Stimulated activated CD8-positive, alpha-beta memory T cell treated with anti-CD3 and anti-CD28 coated beads, Interleukin-12 subunit alpha, Interleukin-12 subunit beta, amount 100 ng/mL, for 24 hours (primary cell): ENCODE measurements at regions not wholly inside any gene's neighbourhood (a gene's known extent, or its start where the extent isn't known, plus 50 kb on each side); places are given as distances from the start of the nearest gene placed in this dataset.

Experiments used
- DNase-seq: peaks from one replicate; pipeline ENCODE4 v3.0.0-alpha.2; 2020; ENCODE audit errors: extremely low read depth

DNA sequence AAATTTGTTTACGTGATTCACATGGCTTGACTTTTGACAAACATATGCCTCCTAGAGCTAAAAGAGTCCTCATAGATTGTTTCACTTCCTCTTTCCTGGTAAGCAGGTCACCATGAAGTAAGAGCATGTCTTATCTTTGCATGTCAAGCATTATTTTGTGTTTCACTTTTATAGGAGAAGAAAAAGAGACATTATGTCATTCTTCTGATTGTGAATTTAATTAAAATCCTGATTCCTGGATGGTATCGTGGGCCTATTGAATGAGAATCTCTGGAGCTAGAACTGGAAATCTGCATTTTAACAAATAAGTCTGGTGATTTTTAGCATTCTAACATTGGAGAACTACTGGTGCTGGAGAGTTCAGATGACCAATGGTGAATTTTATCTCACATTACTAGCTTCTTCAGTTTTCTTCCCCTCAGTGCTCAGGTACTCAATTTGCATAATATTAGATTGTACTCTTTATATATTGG is 218.6 kb upstream of the ATP2B1 start:
- no peak for DNase-seq

DNA sequence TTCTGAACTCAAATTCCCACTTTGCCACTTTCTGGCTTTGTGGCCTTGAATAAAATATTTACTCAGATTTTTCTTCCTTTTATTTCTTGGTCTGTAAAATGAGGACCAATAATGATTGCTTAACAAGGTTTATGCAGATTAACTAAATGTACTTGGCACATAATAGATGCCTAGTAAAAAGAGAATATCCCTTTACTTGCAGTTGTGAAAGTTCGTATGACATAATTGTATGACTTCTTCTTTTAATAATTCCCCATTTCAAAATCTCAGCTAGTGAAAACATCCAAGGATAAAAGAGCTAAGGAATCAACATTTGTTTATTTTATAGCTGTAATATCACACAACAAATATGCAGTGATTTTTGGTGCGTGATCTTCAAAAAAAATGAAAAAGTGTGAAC is 215.6 kb upstream of the ATP2B1 start:
- DNase-seq = no peak

DNA sequence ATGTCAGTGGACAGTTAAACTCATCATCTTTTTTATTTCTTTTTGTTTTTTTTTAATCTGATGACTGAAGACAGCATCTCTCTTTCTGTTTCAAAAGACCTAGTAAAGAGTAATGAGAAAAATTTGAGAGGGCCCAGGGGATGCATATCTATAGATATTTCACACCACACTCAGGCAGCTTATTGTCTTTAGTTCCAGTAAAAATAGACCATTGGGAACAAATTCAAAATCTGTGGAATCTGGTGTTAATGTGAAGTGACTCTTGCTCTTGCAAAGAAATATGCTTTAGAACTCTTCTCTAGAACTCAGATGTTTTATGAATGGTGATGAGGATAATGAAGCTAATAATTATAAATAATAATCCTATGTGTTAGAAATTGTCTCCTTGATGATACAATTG is 214.5 kb upstream of the ATP2B1 start:
- DNase-seq = no peak

DNA sequence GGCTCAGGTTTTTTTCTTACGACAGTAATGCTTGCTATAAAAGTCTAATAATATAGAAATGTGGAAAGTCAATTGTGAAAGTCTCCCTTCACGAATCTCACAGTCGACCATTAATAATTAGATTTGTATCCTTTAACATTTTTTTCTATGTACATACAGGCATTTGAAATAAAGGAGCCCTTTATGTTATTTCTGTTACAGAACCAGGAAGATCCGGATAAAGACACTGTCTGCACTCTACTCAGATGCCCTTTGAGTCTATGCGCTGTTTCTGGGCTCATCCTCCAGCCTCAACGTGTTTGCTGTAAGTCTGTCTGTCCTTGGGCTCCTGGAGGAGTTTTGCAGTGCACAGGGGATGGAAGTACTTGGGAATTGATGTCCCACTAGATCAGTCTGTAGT is 212.2 kb upstream of the ATP2B1 start:
- no peak for DNase-seq

DNA sequence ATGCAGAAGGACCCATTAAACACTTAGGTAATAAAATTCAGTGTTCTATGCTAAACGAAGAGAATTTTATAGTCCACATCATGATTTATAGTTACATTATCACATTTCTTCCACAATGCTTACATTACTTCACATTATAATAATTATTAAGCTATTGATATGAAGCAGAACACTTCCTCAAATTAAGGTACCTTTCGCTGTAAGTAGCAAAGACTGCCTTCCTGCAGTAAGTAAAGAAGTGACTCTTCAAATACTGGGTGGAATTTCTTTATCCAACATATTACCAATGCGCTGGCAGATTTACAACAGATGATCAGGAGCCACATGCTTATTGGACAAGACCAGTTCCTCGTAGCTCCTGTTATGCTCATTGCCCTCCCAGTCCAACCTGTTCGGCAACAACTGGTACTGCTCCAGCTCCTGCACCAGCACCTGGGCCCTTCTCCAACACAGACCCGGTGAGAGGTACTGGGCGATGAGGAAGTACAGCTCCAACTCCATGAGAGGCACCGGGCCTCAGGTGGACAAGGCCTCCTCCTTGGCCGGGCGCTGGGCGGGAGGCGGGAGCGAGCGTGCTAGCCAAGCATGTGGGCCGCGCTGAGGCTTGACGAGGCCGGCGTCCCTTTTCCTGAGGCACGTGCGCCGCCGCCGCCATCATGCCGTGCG is 210.7 kb upstream of the ATP2B1 start:
- no peak for DNase-seq

DNA sequence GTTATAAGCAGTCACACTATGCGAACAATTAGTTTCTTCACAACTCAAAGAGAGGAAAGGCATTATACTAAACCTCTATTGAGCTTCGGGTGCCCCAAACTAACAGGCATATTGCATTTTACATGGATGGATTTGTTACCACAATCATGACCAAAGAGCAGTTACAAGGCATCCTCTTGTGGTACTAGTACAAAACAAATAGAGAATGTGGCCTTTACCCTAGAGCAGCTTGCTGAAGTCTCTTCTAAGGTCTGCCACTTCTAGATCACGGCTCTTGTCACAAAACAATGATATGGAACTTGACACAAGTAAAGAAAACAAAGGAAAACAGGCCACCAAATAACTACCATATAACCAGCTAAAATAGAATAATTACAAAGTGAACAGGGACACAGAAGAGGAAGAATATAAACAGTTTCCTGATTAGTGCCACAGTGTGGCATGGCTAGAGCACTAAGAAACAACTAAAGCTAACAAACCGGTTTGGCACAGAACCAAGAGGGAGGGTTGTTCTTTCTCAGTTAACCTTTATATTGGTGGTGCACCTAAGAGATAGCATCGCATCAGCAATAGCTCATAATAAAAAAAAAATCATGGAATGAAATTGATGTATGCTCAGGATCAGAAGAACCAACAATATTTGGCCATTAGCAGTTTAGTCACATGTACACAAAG is 209.7 kb upstream of the ATP2B1 start:
- DNase-seq = no peak

DNA sequence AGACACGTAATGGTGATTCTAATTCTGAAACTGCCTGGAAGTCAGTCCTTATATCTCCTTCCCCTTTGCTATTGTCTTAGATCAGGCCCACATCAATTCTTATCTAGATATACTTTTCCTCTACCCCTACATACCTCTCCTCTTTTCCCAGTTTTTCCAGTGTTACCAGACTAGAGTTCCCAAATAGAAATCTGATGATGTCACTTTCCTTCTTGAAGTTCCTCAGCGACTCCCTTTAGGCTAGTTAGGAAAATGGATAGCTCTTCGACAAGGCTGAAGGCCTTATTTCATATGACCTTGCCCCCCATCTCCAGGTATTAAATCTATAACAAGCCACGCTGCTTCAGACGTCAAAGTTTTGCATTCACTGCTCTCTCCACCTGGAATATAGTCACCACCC is 201.1 kb upstream of the ATP2B1 start:
- no peak for DNase-seq

DNA sequence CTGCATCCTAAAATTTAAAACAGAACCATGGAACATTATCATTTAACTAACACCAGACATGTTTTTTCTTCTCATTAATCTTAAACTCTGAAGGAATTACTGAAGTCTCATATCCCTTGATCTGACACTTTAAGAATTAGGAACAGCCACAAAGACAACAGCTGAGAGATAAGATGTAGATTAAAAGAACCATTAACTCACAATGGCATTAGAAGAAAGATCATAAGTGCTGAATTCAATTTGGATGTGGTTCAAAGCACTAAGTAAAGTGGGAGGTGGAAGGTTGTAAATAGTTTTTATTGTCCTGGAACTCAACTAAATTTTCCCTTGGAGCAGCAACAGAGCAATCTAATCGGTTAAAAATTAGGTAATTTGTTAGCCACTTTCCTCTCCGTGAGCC is 199.0 kb upstream of the ATP2B1 start:
- no peak for DNase-seq

DNA sequence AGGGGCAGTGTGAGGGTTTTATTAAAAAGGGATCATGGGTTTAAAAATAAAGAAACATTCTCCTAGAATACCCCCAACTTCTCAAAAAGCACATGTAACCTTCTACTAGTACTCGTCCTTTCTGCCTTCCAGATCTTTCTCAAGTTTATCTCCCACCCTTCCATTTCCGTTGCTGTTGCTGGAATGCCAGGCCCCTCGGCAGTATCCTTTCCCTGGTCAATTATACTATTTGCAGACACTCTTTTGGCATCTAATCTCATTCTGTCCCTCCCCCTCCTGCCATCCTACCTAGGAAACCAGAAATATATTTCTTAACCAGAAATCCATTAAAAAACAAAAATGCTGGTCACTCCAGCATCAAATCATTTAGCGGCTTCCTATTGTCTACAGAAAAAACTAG is 198.2 kb upstream of the ATP2B1 start:
- DNase-seq = no peak

DNA sequence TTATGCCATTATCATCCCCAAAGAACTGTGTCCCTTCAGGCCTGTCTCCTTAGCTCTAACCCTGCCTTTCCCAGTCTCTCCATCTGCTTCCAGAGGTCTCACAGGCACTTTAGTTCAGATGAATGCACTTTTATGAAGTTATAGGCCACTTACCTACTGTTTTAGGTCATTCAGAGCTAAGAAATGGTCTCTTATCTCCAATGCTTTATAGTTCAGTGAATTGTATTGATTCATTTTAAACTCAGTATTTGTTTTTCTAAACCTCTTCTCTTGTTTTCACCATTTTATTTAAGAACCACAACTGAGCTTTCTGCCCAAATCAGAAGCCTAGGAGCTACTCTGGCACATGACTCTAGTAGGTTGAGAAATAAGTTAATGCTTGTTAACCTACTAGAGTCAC is 197.5 kb upstream of the ATP2B1 start:
- no peak for DNase-seq

DNA sequence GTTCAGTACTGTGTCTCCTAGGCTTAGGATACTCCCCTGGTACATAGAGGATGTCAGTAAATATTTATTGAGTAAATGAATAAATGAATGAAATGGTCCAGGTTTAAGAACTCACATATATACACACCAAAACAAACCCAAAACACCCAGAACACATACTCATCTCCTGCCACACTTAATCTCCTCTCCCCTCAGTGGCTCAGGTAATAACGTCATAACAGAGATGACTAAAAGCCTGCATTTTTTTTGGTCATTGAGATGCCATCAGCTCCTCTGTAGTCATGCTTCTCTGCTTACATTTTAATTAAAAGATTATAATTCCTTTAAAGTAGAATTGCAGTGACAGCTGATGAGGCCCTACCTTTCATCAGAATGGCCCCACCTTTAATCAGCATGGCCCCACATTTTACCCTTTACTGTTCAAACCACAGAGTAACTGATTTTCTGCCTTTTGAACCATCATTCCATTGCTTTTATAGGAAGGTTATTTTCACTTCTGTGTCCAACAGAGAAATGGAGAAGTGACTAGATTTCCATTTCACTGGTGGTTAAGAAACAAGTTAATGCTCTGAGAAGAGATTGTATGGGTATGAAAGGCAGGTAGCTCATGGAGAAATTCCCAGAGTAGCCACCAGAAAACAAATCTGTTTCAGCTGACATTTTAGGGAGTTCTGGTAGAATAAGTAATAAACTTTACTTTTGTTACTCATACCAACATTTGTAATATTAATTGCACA is 193.4 kb upstream of the ATP2B1 start:
- DNase-seq = no peak

DNA sequence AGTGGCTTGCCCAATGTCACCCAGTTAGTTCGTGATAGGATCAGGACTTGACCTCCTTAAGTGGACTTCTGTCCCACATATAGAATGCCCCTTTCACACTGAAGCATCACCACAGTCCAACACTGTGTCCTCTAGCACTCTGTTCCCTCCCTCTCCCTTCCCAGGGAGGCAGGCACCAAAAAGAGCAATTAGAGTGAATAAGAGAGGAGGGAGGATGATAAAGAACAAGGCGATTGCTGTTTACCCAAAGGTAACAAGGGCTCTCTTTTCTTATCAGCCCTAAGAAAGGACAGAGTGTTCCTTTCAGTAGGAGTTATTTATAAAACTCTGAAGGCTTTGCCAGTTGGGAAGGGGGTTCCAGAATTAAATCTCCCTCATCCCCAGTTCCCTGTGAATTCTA is 192.7 kb upstream of the ATP2B1 start:
- DNase-seq = no peak

DNA sequence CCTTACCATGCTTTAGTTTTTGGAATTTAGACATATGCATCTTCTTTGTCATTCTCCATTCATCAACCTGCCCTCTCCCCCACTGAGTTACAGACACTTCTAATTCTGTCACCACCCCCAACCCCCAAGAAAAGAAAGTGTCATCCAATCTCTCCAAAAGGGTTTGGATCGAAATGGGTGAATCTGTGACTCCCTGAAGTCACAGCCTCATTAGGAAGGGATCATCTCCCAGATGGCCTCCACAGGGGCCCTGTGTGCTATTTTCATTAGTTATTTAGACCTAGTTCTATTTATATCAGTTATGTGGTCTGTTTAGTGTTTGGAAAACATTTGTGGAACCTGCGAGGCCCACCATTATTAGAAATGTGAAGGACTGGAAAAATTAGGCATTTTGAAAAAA is 191.0 kb upstream of the ATP2B1 start:
- DNase-seq = no peak

DNA sequence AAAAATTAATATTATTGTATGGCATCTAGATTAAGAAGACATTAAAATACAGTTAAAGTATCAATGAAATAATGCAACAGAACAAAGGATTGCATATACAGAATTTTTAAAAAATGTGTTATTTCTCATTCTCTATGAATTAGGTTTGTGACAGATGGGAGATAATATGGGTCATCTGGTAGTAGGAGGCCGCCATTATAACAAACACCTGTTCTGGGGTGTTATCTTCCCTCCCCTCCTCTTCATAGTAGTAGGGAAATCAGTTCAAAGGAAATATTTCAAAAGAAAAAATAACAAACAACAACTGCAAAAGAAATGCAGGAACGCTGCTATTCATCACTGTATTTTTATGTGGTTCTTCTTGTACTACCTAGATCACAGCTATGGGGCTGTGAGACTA is 187.0 kb upstream of the ATP2B1 start:
- no peak for DNase-seq

DNA sequence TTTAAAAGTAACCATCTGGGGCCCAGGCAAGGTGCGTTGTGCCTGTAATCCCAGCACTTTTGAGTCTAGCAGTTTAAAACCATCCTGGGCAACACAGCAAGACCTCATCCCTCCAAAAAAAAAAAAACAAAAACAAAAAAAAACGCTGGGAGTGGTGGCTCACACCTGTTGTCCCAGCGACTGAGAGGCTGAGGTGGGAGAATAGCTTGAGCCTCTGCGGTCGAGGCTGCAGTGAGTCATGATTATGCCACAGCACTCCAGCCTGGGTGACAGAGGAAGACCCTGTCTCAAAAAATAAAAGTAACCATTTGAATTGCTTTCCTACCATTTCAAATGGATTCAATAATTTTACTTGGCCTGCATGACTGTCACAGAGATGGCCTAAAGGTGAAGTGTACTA is 186.5 kb upstream of the ATP2B1 start:
- no peak for DNase-seq

DNA sequence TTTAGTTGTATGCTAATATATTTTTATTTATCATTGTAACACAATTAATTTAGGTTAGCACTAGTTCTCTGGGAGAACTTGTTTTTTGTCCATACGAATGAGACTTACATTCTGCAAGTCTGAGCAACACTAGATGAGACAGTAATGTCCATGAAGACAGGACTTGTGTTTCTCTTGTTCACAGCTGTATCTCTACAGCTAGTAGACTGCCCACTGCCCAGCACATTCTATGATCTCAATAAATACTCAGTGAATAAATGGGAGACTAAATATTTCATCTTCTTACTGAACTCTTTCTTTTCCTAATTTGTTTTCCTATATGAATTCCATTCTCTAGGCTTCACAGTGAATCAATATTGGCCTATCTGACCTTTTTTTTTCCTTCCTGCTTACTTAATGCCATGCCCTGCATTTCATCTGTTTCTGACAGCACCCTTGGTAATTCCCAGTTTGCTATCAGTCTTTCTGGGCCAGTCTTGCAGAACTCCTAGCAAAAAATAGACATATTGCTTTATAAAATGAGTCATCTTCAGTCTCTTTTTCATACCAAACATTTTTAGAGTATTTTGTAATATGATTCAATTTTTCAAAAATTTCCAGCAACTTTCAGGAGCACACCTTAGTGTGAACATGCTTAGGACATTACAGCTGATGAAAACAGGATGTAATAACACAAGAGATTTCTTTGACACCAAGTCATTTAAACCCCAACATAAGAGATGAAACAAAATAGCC is 185.5 kb upstream of the ATP2B1 start:
- no peak for DNase-seq

DNA sequence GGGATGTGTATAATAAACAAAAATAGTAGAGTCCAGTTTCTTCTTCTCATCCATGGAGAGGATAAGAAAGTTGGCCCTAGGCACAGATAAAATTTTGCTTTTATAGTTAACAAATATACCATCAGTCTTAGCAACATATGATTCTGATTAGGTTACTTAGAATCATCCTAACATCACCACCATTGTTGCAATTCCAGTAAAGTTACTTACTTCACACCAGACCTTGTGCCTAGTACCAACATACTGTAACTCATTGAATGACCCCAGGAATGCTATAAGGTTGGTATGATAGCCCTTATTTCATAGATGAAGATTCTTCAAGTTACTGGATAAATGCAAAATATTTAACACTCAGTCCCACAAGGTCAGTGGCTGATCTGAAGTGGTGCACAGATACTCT is 183.8 kb upstream of the ATP2B1 start:
- DNase-seq = no peak

DNA sequence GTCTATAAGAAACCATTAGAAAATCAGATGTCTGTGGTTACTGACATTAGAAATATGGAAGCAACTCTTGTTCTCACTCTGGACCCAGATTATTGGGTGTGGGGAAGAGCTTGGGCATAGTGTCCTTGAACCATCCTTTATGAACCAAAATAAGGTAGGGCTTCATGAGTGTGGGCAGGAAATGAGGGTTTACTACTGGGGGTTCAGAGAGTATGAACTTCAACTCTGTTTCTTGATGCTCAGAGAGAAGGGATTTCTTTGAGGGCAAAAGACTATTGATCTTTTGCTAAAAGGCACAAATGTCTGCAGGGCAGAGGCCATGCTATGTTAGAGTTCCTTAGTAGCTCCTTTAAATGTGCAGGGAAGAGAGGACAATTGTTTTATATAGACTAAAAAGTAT is 183.3 kb upstream of the ATP2B1 start:
- DNase-seq = no peak

DNA sequence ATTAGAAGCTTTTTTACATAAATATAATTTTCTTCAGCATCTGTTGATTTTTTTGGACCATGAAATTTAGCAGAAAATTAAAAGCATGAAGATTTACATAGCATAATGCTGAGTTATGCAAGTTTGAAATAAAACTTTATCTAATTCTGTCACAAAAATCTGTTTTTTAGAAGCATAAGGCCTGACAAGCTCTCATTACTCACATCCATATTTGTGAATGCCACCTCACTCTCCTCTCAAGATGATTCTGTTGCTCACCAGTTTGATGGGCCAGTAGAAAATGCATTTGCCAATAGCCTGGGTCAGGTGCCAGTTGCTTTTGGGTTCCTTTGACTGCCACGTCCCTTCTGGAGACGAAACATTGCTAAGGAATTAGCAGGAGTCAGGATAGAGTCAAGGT is 181.5 kb upstream of the ATP2B1 start:
- DNase-seq = no peak

DNA sequence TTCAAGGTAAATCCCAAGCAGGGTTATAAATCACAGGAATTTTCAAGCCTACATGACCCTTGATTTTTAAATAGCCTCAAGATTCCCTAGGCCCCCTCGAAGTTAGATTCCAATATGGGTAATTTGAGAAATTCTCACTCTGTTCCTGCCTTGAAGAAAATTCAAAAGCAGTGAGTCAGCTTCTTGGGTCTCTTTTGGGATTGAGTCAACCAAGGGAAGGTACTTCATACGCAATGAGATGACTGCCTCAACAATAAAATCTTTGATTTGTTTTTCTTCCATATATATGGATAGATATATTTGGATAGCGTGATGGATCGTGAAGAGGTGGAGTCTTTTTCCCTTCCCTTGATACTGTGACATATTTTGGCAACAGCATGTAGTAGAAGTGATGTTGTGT is 180.4 kb upstream of the ATP2B1 start:
- DNase-seq = no peak

DNA sequence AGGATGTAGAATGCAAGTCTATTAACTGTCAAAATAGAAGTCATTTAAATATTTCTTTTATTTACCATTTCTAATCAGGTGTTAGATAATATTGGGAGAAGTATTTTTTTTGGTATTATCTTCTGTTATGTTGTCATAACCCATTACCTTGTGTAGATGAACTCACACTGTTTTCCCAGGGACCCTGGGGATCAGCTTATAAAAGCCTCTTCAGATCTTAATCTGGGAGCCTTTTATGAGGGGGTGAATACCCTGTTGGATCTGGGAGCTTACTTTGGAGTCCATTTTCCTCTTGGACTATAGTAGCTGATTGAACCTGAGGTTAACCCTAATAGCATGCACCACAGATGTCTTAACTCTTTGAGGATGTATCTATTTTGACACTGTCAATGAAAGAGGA is 176.3 kb upstream of the ATP2B1 start:
- DNase-seq = no peak

DNA sequence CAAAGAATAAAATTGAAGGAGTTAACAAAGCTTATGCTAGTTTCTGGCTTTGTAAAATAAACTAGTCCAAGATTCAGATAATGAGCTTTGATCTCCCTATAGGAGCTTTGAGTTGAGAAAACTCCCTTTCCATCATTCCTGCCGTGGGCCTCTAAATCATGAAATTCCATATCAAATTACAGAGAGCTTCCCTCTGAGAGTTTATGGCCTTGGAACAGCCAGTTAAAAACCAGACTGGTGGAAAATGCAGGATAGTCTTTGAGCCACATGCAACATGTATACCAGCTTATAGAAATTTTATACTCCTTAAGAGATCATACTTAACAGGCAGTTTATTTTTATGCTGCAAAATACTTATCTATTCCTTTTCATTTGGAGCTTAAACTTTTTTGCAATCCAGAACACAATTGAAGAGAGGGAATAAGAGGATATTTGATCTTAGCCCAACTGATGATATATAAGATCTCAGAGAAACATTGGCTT is 175.8 kb upstream of the ATP2B1 start:
- DNase-seq = no peak
